Astrocyte (in vitro differentiated cells and primary cell): ENCODE measurements at regions not wholly inside any gene's neighbourhood (a gene's known extent, or its start where the extent isn't known, plus 50 kb on each side); places are given as distances from the start of the nearest gene placed in this dataset.

Experiments used
- DNase-seq: peaks from one replicate; pipeline ENCODE4 v3.0.0-alpha.2; 2010; ENCODE audit warnings: low read depth
- FAIRE-seq: peaks from 2 replicates; lab custom pipeline; 2011; peaks lifted over from hg19 to GRCh38; lab: Jason Lieb, UNC
- H2AFZ ChIP-seq: 2 replicates; pipeline ENCODE4 v1.6.0; 2012; ENCODE audit warnings: low read depth, low read length, inconsistent platforms
- H3K27ac ChIP-seq: 2 replicates; pipeline ENCODE4 v1.5.1; 2011; ENCODE audit warnings: low read depth, low read length, inconsistent platforms
- H3K27me3 ChIP-seq: 2 replicates; pipeline ENCODE4 v1.6.0; 2011; ENCODE audit warnings: low read length, inconsistent platforms; ENCODE audit not compliant: insufficient read depth
- H3K36me3 ChIP-seq: 2 replicates; pipeline ENCODE4 v1.5.1; 2011; ENCODE audit warnings: low read length, inconsistent platforms; ENCODE audit not compliant: insufficient read depth
- H3K4me1 ChIP-seq: 2 replicates; pipeline ENCODE4 v1.5.1; 2011; ENCODE audit warnings: low read length, inconsistent platforms; ENCODE audit not compliant: insufficient read depth
- H3K4me2 ChIP-seq: 2 replicates; pipeline ENCODE4 v1.6.0; 2012; ENCODE audit warnings: low read length, inconsistent platforms
- H3K4me3 ChIP-seq: 2 replicates; pipeline ENCODE4 v1.5.1; 2011; ENCODE audit warnings: low read depth, mild to moderate bottlenecking, low read length, inconsistent platforms; ENCODE audit not compliant: insufficient read depth
- H3K79me2 ChIP-seq: 2 replicates; pipeline ENCODE4 v1.6.0; 2012; ENCODE audit warnings: mild to moderate bottlenecking, low read length, inconsistent platforms; ENCODE audit not compliant: insufficient read depth
- H3K9ac ChIP-seq: 2 replicates; pipeline ENCODE4 v1.6.0; 2012; ENCODE audit warnings: mild to moderate bottlenecking, low read length, inconsistent platforms
- H3K9me3 ChIP-seq: 2 replicates; pipeline ENCODE4 v1.5.1; 2012; ENCODE audit warnings: low read depth, mild to moderate bottlenecking, low read length, inconsistent platforms; ENCODE audit not compliant: insufficient read depth
- H4K20me1 ChIP-seq: 2 replicates; pipeline ENCODE4 v1.6.0; 2012; ENCODE audit warnings: low read length, inconsistent platforms; ENCODE audit not compliant: insufficient read depth
- H3K27ac Mint-ChIP-seq: one replicate; pipeline ENCODE4 v1.8.0; 2021; ENCODE audit warnings: mild to moderate bottlenecking, mixed read lengths; ENCODE audit not compliant: unreplicated experiment
- H3K27me3 Mint-ChIP-seq: one replicate; pipeline ENCODE4 v1.8.0; 2021; ENCODE audit warnings: low read depth, mixed read lengths; ENCODE audit not compliant: unreplicated experiment
- H3K36me3 Mint-ChIP-seq: one replicate; pipeline ENCODE4 v1.8.0; 2021; ENCODE audit warnings: low read depth, mixed read lengths; ENCODE audit not compliant: unreplicated experiment
- H3K4me1 Mint-ChIP-seq: one replicate; pipeline ENCODE4 v1.8.0; 2021; ENCODE audit warnings: low read depth, mixed read lengths; ENCODE audit not compliant: unreplicated experiment
- H3K4me3 Mint-ChIP-seq: one replicate; pipeline ENCODE4 v1.8.0; 2021; ENCODE audit warnings: mild to moderate bottlenecking, moderate library complexity, mixed read lengths; ENCODE audit not compliant: unreplicated experiment
- H3K9me3 Mint-ChIP-seq: one replicate; pipeline ENCODE4 v1.8.0; 2021; ENCODE audit warnings: mild to moderate bottlenecking, mixed read lengths; ENCODE audit not compliant: unreplicated experiment
- CTCF ChIP-seq: IDR thresholded peaks from 2 replicates; pipeline ENCODE4 v1.5.1; 2011; ENCODE audit warnings: low read depth, mild to moderate bottlenecking, inconsistent platforms, low read length, moderate library complexity; ENCODE audit not compliant: insufficient read depth
- EZH2 ChIP-seq: IDR thresholded peaks from 2 replicates; pipeline ENCODE4 v1.6.1; 2012; ENCODE audit warnings: mild to moderate bottlenecking, low read length, inconsistent platforms; ENCODE audit not compliant: insufficient read depth

GRCh38 chr10:108902619-108903285 is 1020.6 kb downstream of the XPNPEP1 start:
- Mint-ChIP-seq H3K27ac (no peak overlapping the region), H3K27me3 (no peaks in the 10 kb centered on the region), H3K9me3 (no peaks in the 10 kb centered on the region), H3K36me3 (no peaks in the 10 kb centered on the region), H3K4me3 (no peak overlapping the region), H3K4me1 (peaks cover 18% of the 10 kb centered on the region)
- Histone ChIP-seq H3K27ac (no peak overlapping the region), H3K36me3 (no peaks in the 10 kb centered on the region), H3K9ac (no peak overlapping the region), H4K20me1 (no peaks in the 10 kb centered on the region), H3K4me3 (no peak overlapping the region), H3K79me2 (no peaks in the 10 kb centered on the region), H3K27me3 (no peaks in the 10 kb centered on the region), H2AFZ (no peak overlapping the region), H3K9me3 (peaks cover 1% of the 10 kb centered on the region), H3K4me2 (no peak overlapping the region), H3K4me1 (no peaks in the 10 kb centered on the region)
- no peak for DNase-seq
- TF ChIP-seq CTCF, result no peak
- TF ChIP-seq EZH2, result no peak
- FAIRE-seq, result no peak

- no peak overlapping the region for H3K4me2 ChIP-seq
- Mint-ChIP-seq H3K4me1 (peaks cover 18% of the 10 kb centered on the region), H3K36me3 (no peaks in the 10 kb centered on the region), H3K4me3 (no peak overlapping the region), H3K27me3 (no peaks in the 10 kb centered on the region), H3K9me3 (no peaks in the 10 kb centered on the region), H3K27ac (no peak overlapping the region)
- H3K27me3 ChIP-seq, result no peaks in the 10 kb centered on the region
- no peaks in the 10 kb centered on the region for H3K9me3 ChIP-seq
- no peaks in the 10 kb centered on the region for H3K36me3 ChIP-seq
- DNase-seq (no peak), FAIRE-seq (no peak)
- no peaks in the 10 kb centered on the region for H3K79me2 ChIP-seq
- no peak overlapping the region for H3K4me3 ChIP-seq
- no peak overlapping the region for H3K9ac ChIP-seq
- H3K27ac ChIP-seq, result no peak overlapping the region
- H2AFZ ChIP-seq, result no peak overlapping the region
- no peak for TF ChIP-seq EZH2
- TF ChIP-seq CTCF, result no peak
- H4K20me1 ChIP-seq, result no peaks in the 10 kb centered on the region
- H3K4me1 ChIP-seq, result no peaks in the 10 kb centered on the region
Measured at GRCh38 chr10:108901781-108902618, 1021.3 kb downstream of the XPNPEP1 start.
